ENCODE measurements at regions not wholly inside any gene's neighbourhood (a gene's known extent, or its start where the extent isn't known, plus 50 kb on each side); places are given as distances from the start of the nearest gene placed in this dataset.

- DNase-seq (ENCODE audit: low read depth in 2 of 2) = no peak
These were observed 1110.0 kb upstream of the EEF2KMT start for GRCh38 chr16:6207580-6207979.

DNA sequence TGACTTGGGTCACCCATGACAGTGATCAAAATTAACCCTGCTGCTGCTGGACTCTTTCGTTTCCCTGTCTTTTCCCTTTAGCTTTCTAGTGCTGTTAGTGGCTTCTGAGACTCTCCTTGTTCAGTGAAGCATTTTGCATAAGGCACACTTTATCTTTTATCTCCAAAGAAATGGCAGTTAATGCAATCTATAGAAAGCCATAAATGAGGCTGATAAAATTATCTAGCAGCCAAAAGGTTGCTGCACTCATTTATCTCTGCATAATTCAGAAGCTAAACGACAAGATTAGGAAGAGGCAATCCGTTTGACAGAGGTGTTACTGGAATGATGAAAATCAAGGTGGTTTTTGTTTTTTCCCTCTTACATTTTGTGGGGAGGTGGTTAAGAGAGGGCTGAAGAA lies 1109.5 kb upstream of the EEF2KMT start:
- no peak for DNase-seq (ENCODE audit: low read depth in 2 of 2)

- no peak for DNase-seq (ENCODE audit: low read depth in 2 of 2)
These were observed 1108.5 kb upstream of the EEF2KMT start for GRCh38 chr16:6206080-6206479.

DNA sequence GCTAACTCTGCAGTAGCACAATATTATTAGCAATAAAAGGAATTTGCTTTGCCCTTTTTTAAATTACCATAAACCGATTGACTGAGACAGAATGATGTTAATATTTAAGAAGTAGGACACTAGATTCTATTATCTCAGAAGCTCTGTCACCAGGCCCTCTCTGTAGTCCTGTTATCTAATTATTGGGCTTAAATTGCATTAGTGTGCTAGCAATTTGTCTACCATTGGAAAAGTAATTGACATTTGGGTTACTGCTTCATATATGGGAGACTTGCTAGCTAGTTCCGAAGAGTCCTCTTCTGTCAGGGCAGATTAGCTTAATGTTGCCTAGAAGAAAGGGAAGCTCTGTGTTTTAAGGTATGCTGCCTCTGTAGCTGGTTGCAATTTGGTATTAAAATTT lies 1107.3 kb upstream of the EEF2KMT start:
- DNase-seq (ENCODE audit: low read depth in 2 of 2) = no peak

- DNase-seq (ENCODE audit: low read depth in 2 of 2) = no peak
These were observed 1103.3 kb upstream of the EEF2KMT start for GRCh38 chr16:6200861-6201260.

- no peak for DNase-seq (ENCODE audit: low read depth in 2 of 2)
These were observed 1102.7 kb upstream of the EEF2KMT start for GRCh38 chr16:6200271-6200670.

GRCh38 chr16:6195966-6196365 lies 1098.4 kb upstream of the EEF2KMT start:
- no peak for DNase-seq (ENCODE audit: low read depth in 2 of 2)

DNA sequence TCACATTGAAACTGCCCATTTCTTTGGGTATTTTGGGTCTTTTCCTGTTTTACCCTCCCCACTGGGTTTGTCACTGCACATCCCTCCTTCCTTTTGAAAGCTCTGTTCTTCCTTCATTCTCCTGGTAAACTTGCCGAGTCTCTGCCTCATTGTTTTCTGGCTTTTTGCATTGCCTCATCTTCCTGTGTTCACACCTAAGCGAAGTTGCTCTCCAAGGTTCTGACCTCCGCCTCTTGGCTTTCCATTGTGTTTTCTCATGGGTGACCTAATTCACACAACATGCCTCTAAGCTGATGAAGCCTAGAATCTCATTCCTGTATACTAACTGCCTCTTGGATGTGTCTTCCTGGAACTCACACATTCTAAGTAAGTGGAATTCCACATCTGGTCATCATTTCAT lies 1096.1 kb upstream of the EEF2KMT start:
- no peak for DNase-seq (ENCODE audit: low read depth in 2 of 2)

DNA sequence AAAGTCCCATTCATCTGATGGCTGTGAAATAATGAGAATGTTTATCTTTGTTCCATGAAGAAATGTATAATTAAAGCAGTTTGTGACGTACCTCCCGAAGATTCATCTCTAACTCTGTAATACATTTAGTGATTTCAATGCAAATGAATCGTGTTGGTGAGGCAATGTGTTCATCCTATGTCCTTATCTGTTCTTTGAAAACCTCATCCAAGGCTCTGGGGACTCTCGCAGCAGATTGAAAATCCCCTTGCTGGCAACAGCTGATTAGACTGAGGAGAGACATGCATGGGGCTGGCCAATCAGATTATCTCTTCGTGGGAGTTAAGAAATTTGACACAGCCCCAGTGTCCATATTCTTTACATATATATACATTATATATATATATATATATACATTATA lies 1095.4 kb upstream of the EEF2KMT start:
- no peak for DNase-seq (ENCODE audit: low read depth in 2 of 2)

GRCh38 chr16:6192532-6192931 lies 1094.9 kb upstream of the EEF2KMT start:
- DNase-seq (ENCODE audit: low read depth in 2 of 2) = no peak

- DNase-seq (ENCODE audit: low read depth in 2 of 2) = no peak
These were observed 1093.2 kb upstream of the EEF2KMT start for GRCh38 chr16:6190776-6191175.

- no peak for DNase-seq (ENCODE audit: low read depth in 2 of 2)
These were observed 1091.6 kb upstream of the EEF2KMT start for GRCh38 chr16:6189216-6189615.

DNA sequence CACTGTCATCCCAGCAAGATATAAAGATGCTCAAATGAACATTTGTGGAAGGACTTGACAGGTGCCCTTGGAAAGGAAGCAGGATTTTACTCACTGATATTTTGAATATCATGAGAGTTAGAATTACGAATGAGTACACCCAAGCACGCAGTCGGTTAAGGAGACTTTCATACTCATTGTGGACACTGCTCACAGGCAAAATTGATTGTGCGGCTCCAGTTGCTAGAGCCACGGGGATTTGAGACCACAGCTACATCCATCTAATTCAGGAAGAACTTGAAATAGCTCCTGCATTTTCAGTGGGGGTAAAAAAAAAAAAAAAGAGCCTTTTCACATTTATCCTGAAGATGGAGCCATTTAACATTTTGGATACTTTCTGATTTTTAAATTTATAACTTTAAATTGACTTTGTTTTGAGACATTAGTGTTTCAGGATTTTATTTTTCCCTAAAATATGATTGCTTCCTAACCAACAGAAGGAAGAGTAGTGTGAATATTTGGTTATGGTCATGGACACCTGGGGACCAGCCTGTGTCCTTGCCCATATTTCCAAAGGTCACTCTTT lies 1080.1 kb upstream of the EEF2KMT start:
- DNase-seq (ENCODE audit: low read depth in 2 of 2) = no peak

- DNase-seq (ENCODE audit: low read depth in 2 of 2) = no peak
These were observed 1072.4 kb upstream of the EEF2KMT start for GRCh38 chr16:6170022-6170421.

- no peak for DNase-seq (ENCODE audit: low read depth in 2 of 2)
These were observed 1067.9 kb upstream of the EEF2KMT start for GRCh38 chr16:6165330-6165979.

GRCh38 chr16:6160871-6161270 lies 1063.3 kb upstream of the EEF2KMT start:
- no peak for DNase-seq (ENCODE audit: low read depth in 2 of 2)

- DNase-seq (ENCODE audit: low read depth in 2 of 2) = no peak
These were observed 1062.7 kb upstream of the EEF2KMT start for GRCh38 chr16:6160303-6160702.

- DNase-seq (ENCODE audit: low read depth in 2 of 2) = no peak
These were observed 1060.2 kb upstream of the EEF2KMT start for GRCh38 chr16:6157806-6158205.

DNA sequence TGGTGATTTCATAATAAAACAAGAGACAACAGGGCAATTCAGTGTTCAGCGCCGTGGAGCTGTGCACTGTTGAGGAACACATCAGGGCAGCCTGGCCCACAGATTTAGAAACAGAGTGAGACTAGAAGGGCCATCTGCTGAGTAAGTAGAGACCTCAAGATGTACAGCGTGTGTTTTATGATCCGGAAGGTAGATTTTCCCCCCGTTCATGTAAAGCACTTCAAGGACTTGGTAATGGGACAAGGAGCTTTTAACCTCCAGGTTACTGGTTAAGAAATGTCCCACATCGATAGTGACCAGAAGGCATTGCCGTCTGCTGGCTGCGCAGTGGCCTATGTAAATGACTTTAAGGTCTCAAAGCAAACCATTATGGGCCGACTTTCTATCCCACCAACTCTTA lies 1057.7 kb upstream of the EEF2KMT start:
- no peak for DNase-seq (ENCODE audit: low read depth in 2 of 2)

- no peak for DNase-seq (ENCODE audit: low read depth in 2 of 2)
These were observed 1056.3 kb upstream of the EEF2KMT start for GRCh38 chr16:6153901-6154300.

- DNase-seq (ENCODE audit: low read depth in 2 of 2) = no peak
These were observed 1051.4 kb upstream of the EEF2KMT start for GRCh38 chr16:6149031-6149430.

DNA sequence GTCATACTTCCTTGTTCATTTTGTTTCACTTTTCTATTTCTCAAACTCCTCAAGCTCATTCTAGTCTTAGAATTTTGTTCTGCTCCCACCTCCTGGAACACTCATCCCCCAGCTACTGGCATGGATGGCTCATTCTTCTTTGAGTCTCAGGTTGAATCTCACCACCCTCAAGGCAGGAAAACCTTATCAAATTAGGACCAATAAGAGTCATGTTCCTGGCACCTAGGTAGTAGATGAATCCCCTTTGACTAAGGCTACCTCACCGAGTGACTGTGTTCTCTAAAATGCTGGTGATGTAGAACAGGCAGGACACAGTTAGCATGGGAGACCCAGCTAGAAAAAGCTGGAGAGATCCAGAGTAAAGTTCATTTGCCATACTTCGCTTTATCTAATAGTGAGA lies 1050.8 kb upstream of the EEF2KMT start:
- no peak for DNase-seq (ENCODE audit: low read depth in 2 of 2)

DNA sequence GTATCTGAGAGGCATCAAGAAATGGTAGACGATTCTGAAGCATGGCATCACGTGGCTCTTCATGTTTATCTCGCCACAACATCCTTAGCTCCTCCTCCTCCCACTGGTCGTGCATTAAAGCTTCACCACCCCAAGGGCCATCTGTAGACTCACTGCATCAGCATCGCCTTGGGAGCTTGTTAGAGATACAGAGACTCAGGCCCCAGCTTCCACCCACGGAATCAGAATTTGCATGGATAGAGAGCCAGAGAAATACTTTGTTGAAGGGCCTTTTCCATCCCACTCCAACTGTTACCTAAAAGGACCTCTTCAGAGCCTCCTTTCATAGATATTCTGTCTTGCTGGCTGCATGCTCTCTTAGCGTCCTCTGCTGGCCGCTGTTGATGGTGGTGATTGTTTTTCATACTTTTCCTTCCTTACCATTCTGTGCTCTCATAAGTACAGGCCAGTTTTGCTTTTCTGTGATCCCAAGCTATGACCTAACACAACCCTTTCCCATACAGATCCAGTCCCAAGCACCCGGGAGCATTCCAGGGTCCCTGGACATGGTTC lies 1049.4 kb upstream of the EEF2KMT start:
- no peak for DNase-seq (ENCODE audit: low read depth in 2 of 2)

- no peak for DNase-seq (ENCODE audit: low read depth in 2 of 2)
These were observed 1048.8 kb upstream of the EEF2KMT start for GRCh38 chr16:6146356-6146755.
